Renal cortical epithelial cell (primary cell): ENCODE measurements at regions not wholly inside any gene's neighbourhood (a gene's known extent, or its start where the extent isn't known, plus 50 kb on each side); places are given as distances from the start of the nearest gene placed in this dataset.

Experiments used
- DNase-seq: peaks from one replicate; pipeline ENCODE4 v3.0.0-alpha.2; 2011; ENCODE audit warnings: low read depth

- DNase-seq, result no peak
These were observed 477.7 kb upstream of the AGTR1 start for GRCh38 chr3:148219999-148220398.

DNA sequence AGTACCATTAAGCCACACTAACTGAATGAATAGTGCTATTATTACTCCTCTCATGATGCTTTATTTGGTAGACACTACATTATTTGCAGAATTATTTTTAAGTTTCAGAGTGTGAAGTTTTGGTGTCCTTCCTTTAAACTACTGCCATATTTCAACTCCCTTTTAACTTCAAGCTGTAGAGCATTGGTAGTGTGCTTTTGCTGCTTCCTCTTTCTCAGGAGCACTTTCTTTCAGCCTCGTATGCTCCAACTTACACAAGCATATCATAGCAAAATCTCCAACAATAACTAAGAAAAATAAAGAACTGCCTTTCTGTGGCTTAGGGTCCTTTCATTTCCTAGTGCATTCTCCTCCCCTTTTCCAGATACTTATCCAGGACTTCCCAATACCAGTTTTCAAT, 476.4 kb upstream of the AGTR1 start:
- DNase-seq, result no peak

DNA sequence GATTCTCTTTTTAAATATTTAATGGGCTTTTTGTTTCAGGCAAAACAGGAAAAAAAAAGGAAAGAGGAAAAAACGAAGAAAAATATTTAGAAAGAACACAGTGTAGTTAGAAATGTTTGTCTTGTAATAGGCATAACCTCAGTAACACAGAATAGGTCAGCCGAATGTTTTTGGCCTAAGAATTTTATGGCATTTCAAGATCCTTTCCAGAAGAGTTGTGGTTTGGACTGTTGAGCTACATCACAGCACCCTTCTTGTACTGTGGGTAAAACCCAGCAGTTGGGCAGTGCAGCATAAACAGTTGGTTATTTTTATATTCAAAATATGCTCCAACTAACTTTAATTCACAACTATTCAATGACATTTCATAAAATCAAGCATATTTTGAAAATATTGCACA, 474.4 kb upstream of the AGTR1 start:
- no peak for DNase-seq

DNA sequence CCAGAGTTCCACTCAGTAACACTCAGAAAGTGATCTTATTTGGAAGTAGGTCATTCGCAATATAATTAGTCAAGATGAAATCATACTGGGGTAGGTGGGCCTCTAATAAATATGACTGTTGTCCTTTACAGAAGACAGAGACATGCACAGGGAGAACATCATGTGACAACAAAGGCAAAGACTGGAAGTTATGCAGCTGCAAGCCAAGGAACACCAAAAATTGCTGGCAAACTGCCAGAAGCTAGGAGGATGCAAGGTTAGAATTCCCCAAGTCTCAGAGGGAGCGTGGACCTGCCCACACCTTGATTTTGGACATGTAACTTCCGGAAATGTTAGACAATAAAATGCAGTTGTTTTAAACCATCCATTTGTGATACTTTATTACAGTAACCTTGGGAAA, 471.5 kb upstream of the AGTR1 start:
- no peak for DNase-seq

- no peak for DNase-seq
These were observed 470.2 kb upstream of the AGTR1 start for GRCh38 chr3:148227534-148227933.

- DNase-seq, result no peak
These were observed 468.6 kb upstream of the AGTR1 start for GRCh38 chr3:148229107-148229506.

DNA sequence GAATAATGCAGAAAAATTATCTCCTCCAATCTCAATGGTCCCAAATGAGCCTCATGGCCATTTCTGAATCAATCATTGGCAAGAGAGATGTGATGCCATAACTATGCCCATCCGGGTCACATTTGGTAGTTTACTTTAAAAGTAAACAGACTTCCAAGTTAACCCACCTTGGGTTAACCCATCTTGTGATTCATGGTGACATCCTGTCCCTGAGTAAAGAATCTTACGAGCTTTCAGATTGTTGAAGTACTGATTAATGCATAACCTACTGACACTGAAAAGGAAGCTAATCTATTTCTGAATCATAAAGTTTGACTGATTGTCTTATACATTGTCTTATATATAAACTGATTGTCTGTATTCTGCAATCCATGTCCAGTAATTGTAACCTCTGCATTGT, 467.2 kb upstream of the AGTR1 start:
- DNase-seq, result no peak

DNA sequence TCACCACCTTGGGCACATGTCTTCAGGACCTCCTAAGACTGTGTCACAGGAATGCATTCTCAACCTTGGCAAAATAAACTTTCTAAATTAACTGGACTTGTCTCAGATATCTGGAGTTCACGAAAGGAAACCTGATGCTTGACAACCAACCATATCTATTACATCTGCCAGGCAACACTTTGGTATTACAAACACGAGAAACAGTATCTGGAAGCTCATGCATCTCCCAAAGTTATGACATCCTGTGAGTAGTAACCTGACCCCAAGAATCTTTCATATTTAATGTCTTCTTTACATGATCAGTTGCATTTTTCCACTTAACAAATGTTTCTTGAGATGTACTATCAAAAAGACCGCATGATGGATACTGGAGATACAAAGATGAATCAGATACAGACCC, 465.3 kb upstream of the AGTR1 start:
- DNase-seq, result no peak

DNA sequence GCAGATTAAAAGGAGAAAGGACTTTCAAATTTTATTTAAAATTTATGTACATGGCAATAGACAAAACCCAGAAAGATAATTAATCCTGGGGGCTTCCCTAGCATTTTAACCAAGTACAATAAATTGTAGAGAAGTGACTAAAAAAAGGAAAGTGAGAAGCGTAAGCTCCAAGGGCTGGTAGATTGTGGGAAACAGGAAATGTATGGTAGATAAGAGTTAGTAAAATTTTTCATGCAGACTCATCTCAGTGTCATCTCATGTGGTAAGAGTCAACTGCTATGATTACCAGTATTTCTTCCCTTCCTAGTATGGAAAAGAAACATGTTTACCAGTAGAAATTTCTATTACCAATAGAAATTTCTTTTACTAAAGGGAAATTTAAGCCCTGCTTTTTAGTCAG, 464.3 kb upstream of the AGTR1 start:
- DNase-seq, result no peak

GRCh38 chr3:148234536-148234935, 463.2 kb upstream of the AGTR1 start:
- no peak for DNase-seq

DNA sequence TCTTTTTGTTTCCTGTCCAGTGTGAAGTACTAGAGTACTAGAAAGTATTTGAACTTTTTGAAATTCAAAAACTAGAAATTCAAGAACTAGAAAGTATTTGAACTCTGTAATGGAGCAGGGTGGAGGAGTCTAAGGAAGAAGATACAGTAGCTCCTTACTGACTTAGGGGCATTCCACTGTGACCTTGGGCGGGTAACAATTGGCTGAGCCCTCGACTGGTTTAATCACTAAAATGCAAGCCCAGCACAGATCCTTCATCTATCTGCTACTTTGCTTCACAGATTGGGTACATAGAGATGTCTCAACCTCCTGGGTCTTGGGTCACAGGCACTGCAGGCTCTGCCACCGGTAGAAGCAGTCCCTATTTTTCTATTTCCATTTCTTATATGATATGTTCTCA, 462.1 kb upstream of the AGTR1 start:
- no peak for DNase-seq

GRCh38 chr3:148238421-148238821, 459.3 kb upstream of the AGTR1 start:
- DNase-seq, result no peak

- no peak for DNase-seq
These were observed 457.4 kb upstream of the AGTR1 start for GRCh38 chr3:148240351-148240750.

DNA sequence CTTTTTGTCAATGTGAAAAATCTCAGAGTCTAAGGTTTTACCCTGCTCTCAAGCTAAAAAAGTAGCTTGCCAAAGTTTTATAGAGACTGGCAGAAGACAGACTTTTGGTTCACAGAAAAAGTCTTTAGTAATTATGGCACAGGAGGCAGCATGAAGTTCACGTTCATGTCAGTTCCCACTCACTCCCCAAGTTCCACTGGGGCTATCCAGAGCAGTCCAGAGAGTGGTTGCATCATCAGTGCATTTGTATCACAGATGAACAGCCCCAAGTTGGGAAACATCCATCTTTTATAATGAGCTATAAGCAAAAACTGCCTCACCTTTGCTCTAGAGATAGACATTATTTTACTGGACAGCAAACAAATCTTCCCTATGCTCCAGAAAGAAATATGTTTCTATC, 454.1 kb upstream of the AGTR1 start:
- no peak for DNase-seq

- DNase-seq, result no peak
These were observed 451.3 kb upstream of the AGTR1 start for GRCh38 chr3:148246291-148246923.

DNA sequence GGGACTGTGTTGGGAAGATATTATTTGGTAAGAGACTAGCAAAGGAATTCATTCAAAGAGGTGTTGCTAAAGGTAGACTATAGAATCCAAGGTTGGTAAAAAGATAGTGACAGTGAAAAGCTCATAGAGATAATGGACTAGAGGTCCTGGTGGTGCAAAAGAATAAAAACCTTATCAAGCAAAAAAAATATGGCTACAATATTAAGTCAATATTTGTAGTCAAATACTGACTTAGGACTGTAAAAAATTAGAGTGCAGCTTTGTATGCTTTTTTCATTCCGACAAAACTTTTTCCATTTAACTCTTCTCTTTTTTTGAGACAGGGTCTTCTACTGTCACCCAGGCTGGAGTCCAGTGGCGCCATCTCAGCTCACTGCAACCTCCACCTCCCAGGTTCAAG, 444.0 kb upstream of the AGTR1 start:
- no peak for DNase-seq

- DNase-seq, result no peak
These were observed 443.3 kb upstream of the AGTR1 start for GRCh38 chr3:148254402-148254801.

- no peak for DNase-seq
These were observed 441.4 kb upstream of the AGTR1 start for GRCh38 chr3:148255981-148256969.

GRCh38 chr3:148262980-148263379, 434.7 kb upstream of the AGTR1 start:
- DNase-seq, result no peak

DNA sequence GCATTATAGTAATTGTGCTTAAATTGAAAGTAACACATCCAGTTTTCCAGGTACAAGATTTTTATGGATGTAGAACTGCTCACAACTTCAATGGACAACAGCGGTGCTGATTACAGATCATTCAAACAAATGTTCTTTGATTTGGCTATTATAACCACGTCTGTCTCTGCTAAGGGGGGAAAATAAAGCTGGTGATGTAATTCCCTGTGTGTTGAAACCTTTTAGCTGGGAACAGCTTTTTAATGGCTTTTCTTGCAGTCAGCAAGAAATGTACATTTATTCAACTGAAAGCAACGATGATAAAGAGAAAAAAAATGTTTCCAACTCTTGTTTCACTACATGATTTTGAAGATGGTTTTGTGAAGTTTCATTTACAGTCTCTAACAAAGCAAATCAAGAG, 431.9 kb upstream of the AGTR1 start:
- DNase-seq, result no peak

GRCh38 chr3:148266341-148266740, 431.4 kb upstream of the AGTR1 start:
- no peak for DNase-seq

GRCh38 chr3:148269816-148270215, 427.9 kb upstream of the AGTR1 start:
- DNase-seq, result no peak

DNA sequence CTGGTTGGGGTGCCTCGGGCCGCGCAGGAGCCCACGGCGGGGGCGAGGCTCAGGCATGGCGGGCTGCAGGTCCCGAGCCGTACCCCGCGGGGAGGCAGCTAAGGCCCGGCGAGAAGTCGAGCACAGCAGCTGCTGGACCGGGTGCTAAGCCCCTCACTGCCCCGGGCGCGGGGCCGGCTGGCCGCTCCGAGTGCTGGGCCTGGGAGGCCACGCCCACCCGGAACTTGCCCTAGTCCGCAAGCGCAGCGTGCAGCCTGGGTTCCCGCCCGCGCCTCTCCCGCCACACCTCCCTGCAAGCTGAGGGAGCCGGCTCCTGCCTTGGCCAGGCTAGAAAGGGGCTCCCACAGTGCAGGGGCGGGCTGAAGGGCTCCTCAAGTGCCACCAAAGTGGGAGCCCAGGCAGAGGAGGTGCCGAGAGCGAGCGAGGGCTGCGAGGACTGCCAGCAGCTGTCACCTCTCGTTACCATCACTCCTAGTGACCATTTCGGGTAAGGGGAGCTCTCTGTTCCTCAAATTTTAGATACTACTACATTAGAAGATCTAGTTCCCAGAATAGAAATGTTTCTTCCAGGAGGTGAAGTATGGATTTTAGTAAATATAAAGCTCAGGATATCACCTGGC, 417.0 kb upstream of the AGTR1 start:
- no peak for DNase-seq
